ENCODE measurements at regions not wholly inside any gene's neighbourhood (a gene's known extent, or its start where the extent isn't known, plus 50 kb on each side); places are given as distances from the start of the nearest gene placed in this dataset.
"Not testable (repeated sequence)": the region's sequence is repeated elsewhere in the genome, so short reads cannot be mapped to it uniquely, and the experiment has no call there.

DNA sequence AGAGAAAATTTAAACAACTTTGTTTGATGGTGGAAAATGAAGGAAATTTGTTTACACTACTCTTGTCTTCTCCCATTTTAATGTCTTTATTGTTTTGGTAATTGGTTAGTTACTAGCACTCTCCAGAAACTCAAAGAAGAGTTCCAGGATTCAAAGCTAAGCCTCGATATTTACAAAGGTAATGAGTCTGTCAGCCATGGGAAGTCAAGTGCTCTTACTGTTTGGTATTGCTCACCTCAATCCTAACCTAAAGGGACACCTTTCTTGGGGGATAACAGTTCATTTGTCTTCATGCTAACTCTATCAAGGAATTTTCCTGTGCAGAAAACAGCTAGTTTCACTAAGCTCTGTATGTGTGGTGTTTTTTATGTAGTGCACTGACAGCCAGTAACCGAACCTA lies 222.9 kb upstream of the LMO3 start:
- DNase-seq = no peak

- no peak for DNase-seq
These were observed 201.8 kb upstream of the LMO3 start for GRCh38 chr12:16807731-16808130.

DNA sequence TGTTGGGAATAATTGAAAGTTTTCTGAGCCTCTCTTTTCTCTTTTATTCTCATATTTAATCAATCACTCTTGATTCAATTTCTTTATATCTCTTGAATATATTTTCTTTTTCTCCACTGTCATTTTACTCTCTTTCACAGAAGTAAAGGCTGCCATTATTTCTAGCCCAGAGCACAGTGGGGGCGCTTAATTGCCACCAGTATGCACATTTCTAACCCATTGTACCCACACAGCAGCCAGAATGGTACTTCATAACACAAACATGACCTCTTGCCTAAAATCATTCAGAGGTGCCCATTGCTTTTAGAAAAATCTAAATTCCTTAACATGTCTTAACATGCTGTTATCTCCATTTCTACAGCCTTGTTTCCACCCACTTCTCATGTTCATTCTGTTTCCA lies 190.2 kb upstream of the LMO3 start:
- no peak for DNase-seq

GRCh38 chr12:16789204-16789790 lies 183.3 kb upstream of the LMO3 start:
- no peak for DNase-seq

DNA sequence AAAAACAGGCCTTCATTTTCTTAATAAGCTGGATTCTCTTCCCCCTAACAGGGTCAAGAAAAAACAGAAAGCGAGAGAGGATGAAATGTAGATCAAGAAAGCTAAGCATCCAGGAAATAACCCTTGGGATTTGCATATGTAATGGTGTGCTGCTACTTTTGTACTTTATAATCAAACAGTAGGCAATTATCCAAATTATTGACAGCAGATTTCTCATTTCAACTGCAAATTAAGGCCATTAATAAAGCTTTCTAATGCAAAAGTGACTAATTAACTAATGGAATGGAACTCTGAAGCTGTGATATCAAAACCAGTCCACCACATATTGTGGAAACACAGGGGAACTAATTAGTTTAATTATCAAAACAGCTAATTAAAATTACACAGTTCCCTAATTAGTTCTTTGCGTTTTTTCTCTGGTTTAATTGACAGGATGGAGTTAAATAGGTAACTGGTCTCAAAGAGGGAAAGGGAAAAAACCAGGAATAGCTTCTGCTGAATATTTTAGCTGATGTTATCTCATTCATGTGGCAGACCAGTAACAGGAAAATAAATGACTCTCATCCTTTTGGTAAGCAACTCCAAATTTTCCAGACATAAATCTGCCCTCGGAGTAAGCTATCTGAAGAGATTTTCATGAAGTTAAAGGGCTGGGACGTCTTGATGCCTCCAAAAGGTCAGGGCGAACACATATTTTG lies 182.7 kb upstream of the LMO3 start:
- no peak for DNase-seq

- DNase-seq = no peak
These were observed 180.0 kb upstream of the LMO3 start for GRCh38 chr12:16785953-16786352.

DNA sequence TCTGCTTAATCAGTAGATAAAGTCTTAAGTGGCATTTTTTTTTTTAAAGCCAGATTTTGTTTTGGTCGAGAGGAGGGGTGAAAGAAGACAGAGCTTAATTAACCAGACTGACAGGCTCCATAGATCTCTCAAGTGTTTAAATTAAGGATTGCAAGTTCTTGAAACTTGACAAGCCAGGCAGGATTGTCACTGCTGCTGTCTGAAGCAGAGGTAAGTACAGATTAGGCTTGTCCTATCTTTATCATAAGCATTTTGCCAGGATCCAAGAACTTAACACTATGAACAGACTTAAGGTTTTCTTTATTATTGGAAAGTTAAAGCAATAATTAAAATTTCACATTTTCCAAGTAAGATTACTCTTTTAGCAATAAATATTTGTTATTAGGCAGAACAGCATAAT lies 179.6 kb upstream of the LMO3 start:
- no peak for DNase-seq

DNA sequence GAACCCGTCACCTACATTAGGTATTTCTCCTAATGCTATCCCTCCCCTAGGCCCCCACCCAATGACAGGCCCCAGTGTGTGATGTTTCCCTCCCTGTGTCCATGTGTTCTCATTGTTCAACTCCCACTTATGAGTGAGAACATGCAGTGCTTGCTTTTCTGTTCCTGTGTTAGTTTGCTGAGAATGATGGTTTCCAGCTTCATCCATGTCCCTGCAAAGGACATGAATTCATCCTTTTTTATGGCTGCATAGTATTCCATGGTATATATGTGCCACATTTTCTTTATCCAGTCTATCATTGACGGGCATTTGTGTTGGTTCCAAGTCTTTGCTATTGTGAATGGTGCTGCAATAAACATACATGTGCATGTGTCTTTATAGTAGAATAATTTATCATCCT lies 163.2 kb upstream of the LMO3 start:
- not testable (repeated sequence) for DNase-seq

DNA sequence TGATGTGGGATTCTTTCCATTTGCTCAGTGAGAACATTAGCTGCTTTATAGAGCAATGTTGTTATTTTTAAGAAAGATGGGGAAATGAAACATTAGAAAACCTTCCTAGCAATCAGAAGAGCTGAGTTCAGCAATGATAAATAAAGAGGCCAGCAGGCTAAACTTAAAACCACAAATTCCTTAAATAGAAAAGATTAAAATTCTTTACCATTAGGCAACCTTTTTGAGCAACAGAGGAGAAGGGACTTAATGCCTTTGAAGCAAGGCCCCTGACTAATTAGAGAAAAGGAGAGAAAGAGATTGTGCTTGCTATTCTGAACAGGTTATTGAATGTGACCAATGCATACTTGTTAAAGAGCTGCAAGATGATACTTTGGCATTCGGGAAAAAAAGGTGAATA lies 160.8 kb upstream of the LMO3 start:
- DNase-seq = no peak

- DNase-seq = no peak
These were observed 157.9 kb upstream of the LMO3 start for GRCh38 chr12:16763901-16764300.

GRCh38 chr12:16756833-16757555 lies 151.0 kb upstream of the LMO3 start:
- no peak for DNase-seq

DNA sequence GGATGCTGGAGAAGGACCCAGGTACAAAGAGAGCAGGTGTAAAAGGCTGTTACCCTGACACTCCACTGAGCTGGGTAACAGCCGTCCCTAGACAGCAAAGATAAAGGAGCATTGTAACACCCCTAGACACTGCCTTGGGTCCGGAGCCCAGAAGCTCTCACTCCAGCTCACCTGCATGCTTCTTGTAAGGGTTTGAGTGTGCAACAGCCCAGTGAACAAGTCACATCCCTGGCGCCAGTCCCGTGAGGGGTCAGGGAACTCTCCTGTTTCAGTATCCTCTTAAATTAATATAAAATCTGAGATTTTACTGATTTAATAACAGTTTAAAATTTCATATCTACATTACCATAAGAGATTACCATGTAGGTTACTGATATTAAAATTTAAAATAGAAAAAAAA lies 124.8 kb upstream of the LMO3 start:
- DNase-seq = no peak

DNA sequence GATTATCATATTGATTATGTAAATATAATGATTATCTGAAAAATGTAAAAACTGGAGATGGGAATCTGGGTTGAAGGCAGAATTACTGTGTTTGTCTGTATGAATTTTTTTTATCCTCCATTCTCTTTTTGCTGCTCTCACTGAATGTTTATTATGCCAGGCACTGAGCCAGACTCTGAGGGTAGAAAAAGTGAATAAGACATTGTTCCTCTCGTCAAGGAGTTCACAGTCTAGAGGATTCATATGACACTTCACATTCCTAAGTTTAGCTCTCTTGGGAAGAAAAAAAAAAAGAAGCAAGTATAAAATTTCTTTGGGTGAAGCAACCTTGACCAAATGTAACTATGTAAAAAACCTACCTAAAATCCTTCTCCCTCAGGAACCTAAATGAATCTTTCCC lies 120.9 kb upstream of the LMO3 start:
- no peak for DNase-seq

DNA sequence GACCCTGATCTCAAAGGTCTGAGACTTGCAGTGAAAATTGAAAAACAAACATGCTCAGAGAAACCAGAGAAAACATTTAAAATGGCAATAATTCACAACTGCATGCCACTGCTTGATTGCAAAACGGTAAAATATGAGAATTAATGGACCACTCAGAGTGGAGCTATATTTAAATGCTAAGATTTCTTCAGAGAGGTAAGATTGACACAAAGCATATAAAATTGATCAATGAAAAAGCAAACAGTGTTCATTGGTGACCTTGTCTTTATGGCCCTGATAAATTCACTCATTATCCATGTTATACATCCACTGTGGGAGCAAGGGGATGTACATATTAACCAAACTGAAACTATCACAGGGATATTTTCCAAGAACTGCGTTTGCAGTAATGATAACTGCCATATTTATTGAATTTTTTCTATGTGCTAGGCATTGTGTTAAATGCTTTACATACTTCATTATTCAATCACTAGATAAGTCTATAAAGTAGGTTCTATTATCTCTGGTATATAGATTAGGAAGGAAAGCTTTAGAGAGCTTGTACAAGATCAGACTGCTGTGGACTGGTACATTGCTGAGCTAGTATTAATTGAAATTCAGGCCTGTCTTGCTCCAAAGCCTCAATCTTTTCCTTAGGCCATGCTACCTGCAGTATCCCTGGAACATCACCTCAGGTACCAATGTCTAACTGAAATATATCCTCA lies 113.9 kb upstream of the LMO3 start:
- DNase-seq = no peak

- DNase-seq = no peak
These were observed 111.0 kb upstream of the LMO3 start for GRCh38 chr12:16716928-16717327.

DNA sequence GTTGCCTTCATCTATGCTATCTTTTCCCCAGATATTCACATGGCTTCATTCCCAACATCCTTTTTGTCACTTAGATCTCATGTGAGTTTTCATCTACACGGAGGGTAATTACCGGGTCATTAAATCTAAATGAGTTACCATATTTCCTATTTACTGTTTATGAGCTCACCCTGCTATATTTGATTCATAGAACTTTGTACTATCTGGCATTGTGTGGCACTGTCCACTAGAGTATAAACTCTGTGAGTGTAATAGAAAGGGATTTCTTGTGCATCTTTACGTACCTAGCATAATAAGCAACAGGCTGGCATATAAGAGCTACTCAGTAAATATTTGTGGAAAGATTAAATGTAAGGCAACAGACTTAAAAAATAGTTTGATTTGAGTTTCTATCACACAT lies 86.1 kb upstream of the LMO3 start:
- no peak for DNase-seq

DNA sequence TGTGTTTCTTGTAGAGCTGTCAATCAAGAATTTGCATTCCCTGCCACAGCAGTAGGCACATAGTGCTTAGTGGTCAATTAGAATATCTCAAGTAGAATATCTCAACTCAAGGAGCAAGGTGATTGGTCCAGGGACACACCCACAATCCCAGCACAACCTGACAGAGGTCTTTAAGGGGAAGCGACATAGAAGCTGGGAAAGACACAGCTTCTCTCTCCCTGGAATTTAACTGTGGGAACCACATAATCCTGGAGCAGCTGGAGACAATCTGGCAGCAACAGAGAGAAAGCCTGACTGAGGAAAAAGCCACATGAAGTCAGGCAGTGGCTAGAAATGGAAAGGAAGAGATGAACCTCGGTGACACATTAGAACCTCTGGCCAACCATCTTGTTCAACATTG lies 85.7 kb upstream of the LMO3 start:
- no peak for DNase-seq

DNA sequence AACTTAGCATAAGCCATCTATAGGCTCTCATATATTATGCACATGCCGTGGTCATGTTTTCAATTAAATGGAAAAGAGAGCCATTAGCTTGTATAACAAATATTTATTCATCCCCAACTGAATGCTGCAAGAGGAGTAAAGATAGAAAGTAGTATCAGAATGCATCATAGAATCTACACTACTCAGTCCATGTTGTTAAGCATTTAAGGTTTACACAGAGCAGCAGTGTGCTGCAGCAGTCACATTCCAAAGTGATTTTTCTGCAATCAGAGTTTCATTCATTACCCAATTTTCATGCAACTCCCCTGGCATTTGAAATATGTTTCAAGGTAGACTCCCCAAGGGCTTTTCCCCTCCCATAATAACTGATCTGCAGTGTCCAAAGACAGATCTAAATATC lies 82.2 kb upstream of the LMO3 start:
- no peak for DNase-seq

GRCh38 chr12:16685107-16685506 lies 79.1 kb upstream of the LMO3 start:
- no peak for DNase-seq

DNA sequence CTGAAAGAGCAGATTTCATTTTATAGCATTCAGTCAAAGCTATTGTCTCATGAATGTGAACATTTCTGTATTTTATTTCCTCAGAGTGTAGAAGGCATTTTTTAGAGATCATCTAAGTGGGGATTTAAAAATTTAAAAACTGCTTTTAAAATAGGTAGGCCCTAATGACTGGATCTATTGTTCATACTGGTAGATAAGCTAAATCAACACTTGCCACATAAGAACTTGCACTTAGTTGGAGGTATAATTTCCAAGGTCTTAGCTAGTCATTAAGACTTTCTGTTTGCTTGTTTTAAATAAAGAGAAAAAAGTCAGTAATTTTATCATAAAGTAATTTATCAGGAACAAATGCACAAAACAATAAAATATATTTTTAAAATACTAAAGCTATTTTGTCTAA lies 75.2 kb upstream of the LMO3 start:
- no peak for DNase-seq

- DNase-seq = no peak
These were observed 69.5 kb upstream of the LMO3 start for GRCh38 chr12:16675438-16675837.

DNA sequence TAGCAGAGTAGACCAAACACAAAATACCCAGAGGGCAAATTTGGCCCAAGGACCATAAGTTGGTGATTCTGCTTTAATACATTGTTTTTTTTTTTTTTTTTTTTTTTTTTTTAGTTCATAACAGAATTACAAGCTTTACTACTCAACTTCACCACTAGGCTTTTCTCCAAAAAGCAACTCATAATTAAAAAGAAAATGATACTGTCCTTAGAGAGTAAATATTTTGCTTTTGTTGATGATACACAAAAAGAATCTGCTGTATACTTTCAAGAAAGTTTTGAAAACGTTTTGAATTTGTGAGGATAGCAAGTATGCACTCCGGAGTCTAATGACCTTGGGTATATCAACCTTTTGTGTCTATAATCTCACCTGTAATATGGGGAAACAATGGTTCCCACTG lies 68.9 kb upstream of the LMO3 start:
- no peak for DNase-seq

GRCh38 chr12:16670456-16671050 lies 64.6 kb upstream of the LMO3 start:
- no peak for DNase-seq

GRCh38 chr12:16669756-16670155 lies 63.8 kb upstream of the LMO3 start:
- DNase-seq = no peak
